ENCODE measurements at regions not wholly inside any gene's neighbourhood (a gene's known extent, or its start where the extent isn't known, plus 50 kb on each side); places are given as distances from the start of the nearest gene placed in this dataset.
"Not testable (repeated sequence)": the region's sequence is repeated elsewhere in the genome, so short reads cannot be mapped to it uniquely, and the experiment has no call there.

GRCh38 chr1:224821751-224822150, 107.7 kb upstream of the DNAH14 start:
- not testable (repeated sequence) for H3K27ac ChIP-seq; H3K9me3 ChIP-seq (replicated peaks); DNase-seq; H3K4me1 ChIP-seq; H3K27me3 ChIP-seq; H3K36me3 ChIP-seq; H3K4me3 ChIP-seq

- no peak overlapping the region for H3K4me3 ChIP-seq
- no peaks in the 10 kb centered on the region for H3K4me1 ChIP-seq
- no peak for DNase-seq
- peaks cover 7% of the 10 kb centered on the region for H3K9me3 ChIP-seq (replicated peaks)
- H3K27ac ChIP-seq: no peak overlapping the region
- no peaks in the 10 kb centered on the region for H3K36me3 ChIP-seq
- no peaks in the 10 kb centered on the region for H3K27me3 ChIP-seq
Measured at GRCh38 chr1:224825525-224826000, 103.9 kb upstream of the DNAH14 start.

- no peaks in the 10 kb centered on the region; the same call in 1 of the 2 replicates for H3K9me3 ChIP-seq (replicated peaks)
- no peak for DNase-seq
Measured at GRCh38 chr1:224828691-224829090, 100.8 kb upstream of the DNAH14 start.

GRCh38 chr1:224831501-224831900, 98.0 kb upstream of the DNAH14 start:
- H3K36me3 ChIP-seq: no peaks in the 10 kb centered on the region
- DNase-seq: no peak
- H3K27me3 ChIP-seq: no peaks in the 10 kb centered on the region
- no peak overlapping the region for H3K4me3 ChIP-seq
- no peaks in the 10 kb centered on the region for H3K9me3 ChIP-seq (replicated peaks)
- H3K4me1 ChIP-seq: no peaks in the 10 kb centered on the region
- H3K27ac ChIP-seq: no peak overlapping the region

More at GRCh38 chr1:224828691-224829090, 100.8 kb upstream of the DNAH14 start:
- H3K4me1 ChIP-seq: no peaks in the 10 kb centered on the region
- H3K27me3 ChIP-seq: no peaks in the 10 kb centered on the region
- no peak overlapping the region for H3K27ac ChIP-seq
- no peaks in the 10 kb centered on the region for H3K36me3 ChIP-seq
- no peak overlapping the region for H3K4me3 ChIP-seq

GRCh38 chr1:224839648-224840300, 89.7 kb upstream of the DNAH14 start:
- H3K36me3 ChIP-seq; H3K27me3 ChIP-seq; H3K4me1 ChIP-seq; DNase-seq; H3K9me3 ChIP-seq (replicated peaks); H3K27ac ChIP-seq; H3K4me3 ChIP-seq: not testable (repeated sequence)

- not testable (repeated sequence) for H3K27ac ChIP-seq; H3K4me3 ChIP-seq; H3K27me3 ChIP-seq; H3K9me3 ChIP-seq (replicated peaks); H3K4me1 ChIP-seq; H3K36me3 ChIP-seq; DNase-seq
Measured at GRCh38 chr1:224841803-224842202, 87.7 kb upstream of the DNAH14 start.

- H3K4me3 ChIP-seq: no peak overlapping the region
- no peaks in the 10 kb centered on the region for H3K4me1 ChIP-seq
- H3K27ac ChIP-seq: no peak overlapping the region
- H3K27me3 ChIP-seq: no peaks in the 10 kb centered on the region
- DNase-seq: no peak
- H3K9me3 ChIP-seq (replicated peaks): no peaks in the 10 kb centered on the region
- no peaks in the 10 kb centered on the region for H3K36me3 ChIP-seq
Measured at GRCh38 chr1:224846119-224846907, 83.2 kb upstream of the DNAH14 start.

- Histone ChIP-seq H3K4me1 (no peaks in the 10 kb centered on the region), H3K27me3 (no peaks in the 10 kb centered on the region; the same call in 1 of the 2 replicates), H3K9me3 (replicated peaks) (no peaks in the 10 kb centered on the region), H3K27ac (no peak overlapping the region), H3K4me3 (no peak overlapping the region), H3K36me3 (no peaks in the 10 kb centered on the region)
- DNase-seq: no peak
Measured at GRCh38 chr1:224850446-224850845, 79.0 kb upstream of the DNAH14 start.

- H3K9me3 ChIP-seq (replicated peaks): no peaks in the 10 kb centered on the region
- H3K4me3 ChIP-seq: no peak overlapping the region
- no peaks in the 10 kb centered on the region for H3K36me3 ChIP-seq
- no peak overlapping the region for H3K27ac ChIP-seq
- peak; percentile 47 to 73 for DNase-seq
- H3K27me3 ChIP-seq: no peaks in the 10 kb centered on the region; the same call in 1 of the 2 replicates
- H3K4me1 ChIP-seq: no peaks in the 10 kb centered on the region
Measured at GRCh38 chr1:224851210-224851847, 78.1 kb upstream of the DNAH14 start.

GRCh38 chr1:224851848-224852261, 77.6 kb upstream of the DNAH14 start:
- no peak for DNase-seq
- Histone ChIP-seq H3K27me3 (no peaks in the 10 kb centered on the region; the same call in 1 of the 2 replicates), H3K4me1 (no peaks in the 10 kb centered on the region), H3K9me3 (replicated peaks) (no peaks in the 10 kb centered on the region), H3K27ac (no peak overlapping the region), H3K4me3 (no peak overlapping the region), H3K36me3 (no peaks in the 10 kb centered on the region)

- no peaks in the 10 kb centered on the region for H3K36me3 ChIP-seq
- peak in 1 of 2 experiments; percentile 60 for DNase-seq
Measured at GRCh38 chr1:224852901-224853568, 76.4 kb upstream of the DNAH14 start.

GRCh38 chr1:224856973-224857372, 72.5 kb upstream of the DNAH14 start:
- Histone ChIP-seq H3K4me3 (no peak overlapping the region), H3K27me3 (peaks cover 4% of the 10 kb centered on the region; the same call in 1 of the 2 replicates), H3K27ac (no peak overlapping the region), H3K4me1 (no peaks in the 10 kb centered on the region), H3K36me3 (no peaks in the 10 kb centered on the region), H3K9me3 (replicated peaks) (no peaks in the 10 kb centered on the region)
- no peak for DNase-seq

More at GRCh38 chr1:224852901-224853568, 76.4 kb upstream of the DNAH14 start:
- H3K4me1 ChIP-seq: no peaks in the 10 kb centered on the region
- no peaks in the 10 kb centered on the region; the same call in 1 of the 2 replicates for H3K27me3 ChIP-seq
- no peak overlapping the region for H3K4me3 ChIP-seq
- no peaks in the 10 kb centered on the region for H3K9me3 ChIP-seq (replicated peaks)
- H3K27ac ChIP-seq: no peak overlapping the region

- H3K36me3 ChIP-seq: no peaks in the 10 kb centered on the region
- H3K4me1 ChIP-seq: no peaks in the 10 kb centered on the region
- peaks cover 4% of the 10 kb centered on the region; the same call in 1 of the 2 replicates for H3K27me3 ChIP-seq
- no peak for DNase-seq
- no peak overlapping the region for H3K27ac ChIP-seq
- no peaks in the 10 kb centered on the region for H3K9me3 ChIP-seq (replicated peaks)
- H3K4me3 ChIP-seq: no peak overlapping the region
Measured at GRCh38 chr1:224859651-224860050, 69.8 kb upstream of the DNAH14 start.

GRCh38 chr1:224860488-224861338, 68.8 kb upstream of the DNAH14 start:
- H3K4me3 ChIP-seq: no peak overlapping the region
- no peak overlapping the region for H3K27ac ChIP-seq
- no peaks in the 10 kb centered on the region for H3K4me1 ChIP-seq
- no peaks in the 10 kb centered on the region for H3K36me3 ChIP-seq
- H3K27me3 ChIP-seq: peaks cover 4% of the 10 kb centered on the region; the same call in 1 of the 2 replicates
- H3K9me3 ChIP-seq (replicated peaks): no peaks in the 10 kb centered on the region; the same call in 1 of the 2 replicates
- DNase-seq: no peak
